NCI-H2029 (cell line): ENCODE measurements at regions not wholly inside any gene's neighbourhood (a gene's known extent, or its start where the extent isn't known, plus 50 kb on each side); places are given as distances from the start of the nearest gene placed in this dataset.

Source experiments
- DNase-seq: peaks from one replicate; lab custom pipeline; 2025; lab: John Stamatoyannopoulos, UW

GRCh38 chr9:21669701-21670100 is 132.7 kb upstream of the MTAP start:
- DNase-seq, result no peak

GRCh38 chr9:21670374-21670773 is 132.1 kb upstream of the MTAP start:
- DNase-seq, result no peak

- DNase-seq, result no peak
Observed at GRCh38 chr9:21672140-21672539, 130.3 kb upstream of the MTAP start.

- no peak for DNase-seq
Observed at GRCh38 chr9:21672761-21673160, 129.7 kb upstream of the MTAP start.

- no peak for DNase-seq
Observed at GRCh38 chr9:21674894-21675293, 127.5 kb upstream of the MTAP start.

- no peak for DNase-seq
Observed at GRCh38 chr9:21677387-21677786, 125.0 kb upstream of the MTAP start.

- DNase-seq, result no peak
Observed at GRCh38 chr9:21677834-21678233, 124.6 kb upstream of the MTAP start.

- DNase-seq, result no peak
Observed at GRCh38 chr9:21679432-21679831, 123.0 kb upstream of the MTAP start.

- no peak for DNase-seq
Observed at GRCh38 chr9:21680590-21680989, 121.8 kb upstream of the MTAP start.

GRCh38 chr9:21681641-21682040 is 120.8 kb upstream of the MTAP start:
- DNase-seq, result no peak

- DNase-seq, result no peak
Observed at GRCh38 chr9:21682381-21682780, 120.1 kb upstream of the MTAP start.

- DNase-seq, result no peak
Observed at GRCh38 chr9:21682981-21683380, 119.5 kb upstream of the MTAP start.

- no peak for DNase-seq
Observed at GRCh38 chr9:21683484-21684175, 118.8 kb upstream of the MTAP start.

GRCh38 chr9:21684231-21684630 is 118.2 kb upstream of the MTAP start:
- DNase-seq, result no peak

GRCh38 chr9:21684831-21685362 is 117.5 kb upstream of the MTAP start:
- peak; percentile 74 for DNase-seq

- DNase-seq, result no peak
Observed at GRCh38 chr9:21685502-21685901, 116.9 kb upstream of the MTAP start.

- no peak for DNase-seq
Observed at GRCh38 chr9:21686738-21687137, 115.7 kb upstream of the MTAP start.

- DNase-seq, result no peak
Observed at GRCh38 chr9:21687351-21687750, 115.1 kb upstream of the MTAP start.

GRCh38 chr9:21688108-21689102 is 114.0 kb upstream of the MTAP start:
- DNase-seq, result peak; percentile 80

- no peak for DNase-seq
Observed at GRCh38 chr9:21689854-21690253, 112.6 kb upstream of the MTAP start.

GRCh38 chr9:21690561-21690960 is 111.9 kb upstream of the MTAP start:
- no peak for DNase-seq

- DNase-seq, result no peak
Observed at GRCh38 chr9:21692390-21692789, 110.0 kb upstream of the MTAP start.

GRCh38 chr9:21694424-21694823 is 108.0 kb upstream of the MTAP start:
- DNase-seq, result no peak
